Liver (tissue), 8 donors: ENCODE measurements at regions not wholly inside any gene's neighbourhood (a gene's known extent, or its start where the extent isn't known, plus 50 kb on each side); places are given as distances from the start of the nearest gene placed in this dataset.
A peak's percentile ranks its signal among the peaks of the same experiment; 100 is the strongest.

Source experiments
- DNase-seq: peaks from one replicate; pipeline ENCODE4 v3.0.0-alpha.2; 2017; ENCODE audit warnings: low spot score
- H3K27ac ChIP-seq, 2 donors: one replicate each; pipeline ENCODE4 v1.7.0; 2013; ENCODE audit warnings: inconsistent platforms in 2 of 2, low read length in 2 of 2, control low read depth in 1 of 2, low read depth in 1 of 2, mild to moderate bottlenecking in 1 of 2
- H3K27me3 ChIP-seq, 4 donors: one replicate each; pipeline versions ENCODE4 v1.6.1 to v1.7.0; 2013; ENCODE audit warnings: low read length in 3 of 4, inconsistent platforms in 1 of 4, mild to moderate bottlenecking in 1 of 4, moderate library complexity in 1 of 4; ENCODE audit not compliant: control insufficient read depth in 4 of 4, insufficient read depth in 4 of 4
- H3K36me3 ChIP-seq, 4 donors: one replicate each; pipeline versions ENCODE4 v1.6.1 to v1.7.0; 2013; ENCODE audit warnings: low read length in 3 of 4, mild to moderate bottlenecking in 3 of 4, low read depth in 1 of 4, moderate library complexity in 1 of 4; ENCODE audit not compliant: control insufficient read depth in 4 of 4, insufficient read depth in 3 of 4
- H3K4me1 ChIP-seq, 4 donors: one replicate each; pipeline versions ENCODE4 v1.6.1 to v1.7.0; 2013; ENCODE audit warnings: low read length in 3 of 4, mild to moderate bottlenecking in 3 of 4, moderate library complexity in 1 of 4; ENCODE audit not compliant: control insufficient read depth in 4 of 4, insufficient read depth in 4 of 4
- H3K4me3 ChIP-seq, 3 donors: one replicate each; pipeline versions ENCODE4 v1.6.1 to v1.7.0; 2013; ENCODE audit warnings: low read length in 3 of 3, control low read depth in 1 of 3, low read depth in 1 of 3, mild to moderate bottlenecking in 1 of 3
- H3K9ac ChIP-seq, 2 donors: one replicate each; pipeline ENCODE4 v1.7.0; 2013; ENCODE audit warnings: low read length in 2 of 2, mild to moderate bottlenecking in 2 of 2, moderate library complexity in 2 of 2, control low read depth in 1 of 2, low read depth in 1 of 2
- H3K9me3 ChIP-seq, 4 donors: one replicate each; pipeline versions ENCODE4 v1.6.1 to v1.7.0; 2013; ENCODE audit warnings: low read length in 3 of 4; ENCODE audit not compliant: control insufficient read depth in 4 of 4
- EGR1 ChIP-seq, 2 donors: IDR thresholded peaks; 2 replicates each; pipeline ENCODE4 v1.6.1; 2016 to 2018; ENCODE audit warnings: antibody characterized with exemption in 2 of 2, low read depth in 2 of 2
- FOXA1 ChIP-seq: IDR thresholded peaks from 2 replicates; pipeline ENCODE4 v1.6.1; 2016; ENCODE audit warnings: antibody characterized with exemption
- FOXA2 ChIP-seq: IDR thresholded peaks from 2 replicates; pipeline ENCODE4 v1.6.1; 2016; ENCODE audit warnings: antibody characterized with exemption
- GABPA ChIP-seq, 2 donors: IDR thresholded peaks in 1 of 2; conservative IDR thresholded peaks in 1 of 2; 2 replicates each; pipeline ENCODE4 v1.6.1; 2016; ENCODE audit warnings: antibody characterized with exemption in 2 of 2, mild to moderate bottlenecking in 1 of 2, moderate library complexity in 1 of 2
- HNF4A ChIP-seq, 2 donors: conservative IDR thresholded peaks; 2 replicates each; pipeline ENCODE4 v1.6.1; 2016; ENCODE audit warnings: antibody characterized with exemption in 2 of 2, mild to moderate bottlenecking in 2 of 2
- HNF4G ChIP-seq: IDR thresholded peaks from 2 replicates; pipeline ENCODE4 v1.6.1; 2016; ENCODE audit warnings: antibody characterized with exemption
- JUND ChIP-seq, 2 donors: IDR thresholded peaks; 2 replicates each; pipeline ENCODE4 v1.6.1; 2016; ENCODE audit warnings: antibody characterized with exemption in 2 of 2
- MAX ChIP-seq: IDR thresholded peaks from 2 replicates; pipeline ENCODE4 v1.6.1; 2016; ENCODE audit warnings: antibody characterized with exemption
- NR2F2 ChIP-seq: IDR thresholded peaks from 2 replicates; pipeline ENCODE4 v1.6.1; 2016; ENCODE audit warnings: antibody characterized with exemption
- RAD21 ChIP-seq, 2 donors: IDR thresholded peaks; 2 replicates each; pipeline ENCODE4 v1.6.1; 2016; ENCODE audit warnings: antibody characterized with exemption in 2 of 2, mild to moderate bottlenecking in 2 of 2
- REST ChIP-seq: IDR thresholded peaks from 2 replicates; pipeline ENCODE4 v1.6.1; 2016; ENCODE audit warnings: antibody characterized with exemption, mild to moderate bottlenecking
- RXRA ChIP-seq, 2 donors: IDR thresholded peaks; 2 replicates each; pipeline ENCODE4 v1.6.1; 2017 to 2018; ENCODE audit warnings: antibody characterized with exemption in 2 of 2, mild to moderate bottlenecking in 1 of 2
- SP1 ChIP-seq: IDR thresholded peaks from 2 replicates; pipeline ENCODE4 v1.6.1; 2018; ENCODE audit warnings: antibody characterized with exemption, mild to moderate bottlenecking
- TAF1 ChIP-seq: conservative IDR thresholded peaks from 2 replicates; pipeline ENCODE4 v1.6.1; 2016; ENCODE audit warnings: antibody characterized with exemption, mild to moderate bottlenecking
- YY1 ChIP-seq: IDR thresholded peaks from 2 replicates; pipeline ENCODE4 v1.6.1; 2016; ENCODE audit warnings: antibody characterized with exemption, mild to moderate bottlenecking
- WGBS: extraction: QIAGEN DNeasy Blood & Tissue Kit; methylation state at CpG from one replicate; pipeline ENCODE4 v1.1.7; 2013; 5-methylcytosine and 5-hydroxymethylcytosine counted together
- TF ChIP-seq, protein P1 (sequence below): fragments of 150-350 bp; IDR thresholded peaks from 2 replicates; pipeline ENCODE4 v1.5.1; 2017; ENCODE audit warnings: improper control_type of control experiment, low read depth, low read length; ENCODE audit not compliant: missing input control
- TF ChIP-seq, protein P2 (sequence below): IDR thresholded peaks from 2 replicates; pipeline ENCODE4 v1.6.1; 2016; ENCODE audit warnings: antibody characterized with exemption
- TF ChIP-seq, protein P3 (sequence below): IDR thresholded peaks from 2 replicates; pipeline ENCODE4 v1.6.1; 2016; ENCODE audit warnings: antibody characterized with exemption
- donor health status: healthy.
- donor health status: healthy.
- donor health status: healthy.
- donor health status: healthy.
- donor health status: healthy.

DNA sequence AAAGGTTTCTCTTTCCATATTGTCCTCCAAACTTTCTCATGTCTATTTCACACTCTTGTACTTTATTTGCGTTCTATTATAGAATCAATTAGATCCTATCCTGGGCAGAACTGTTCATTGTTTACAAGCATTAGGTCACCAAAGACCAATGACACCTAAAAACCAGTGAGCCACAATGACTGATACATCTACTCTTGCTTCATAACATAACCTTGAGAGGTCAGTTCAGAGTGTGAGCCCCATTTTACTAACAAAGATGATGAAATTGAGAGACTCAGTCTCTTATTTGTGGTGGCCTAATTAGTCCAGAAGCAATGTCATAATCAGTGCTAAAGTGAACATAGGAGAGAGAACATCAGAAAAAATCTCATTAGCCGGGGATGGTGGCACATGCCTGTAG, 248.9 kb upstream of the RBBP8 start (continued):
- TF ChIP-seq, protein P1, sequence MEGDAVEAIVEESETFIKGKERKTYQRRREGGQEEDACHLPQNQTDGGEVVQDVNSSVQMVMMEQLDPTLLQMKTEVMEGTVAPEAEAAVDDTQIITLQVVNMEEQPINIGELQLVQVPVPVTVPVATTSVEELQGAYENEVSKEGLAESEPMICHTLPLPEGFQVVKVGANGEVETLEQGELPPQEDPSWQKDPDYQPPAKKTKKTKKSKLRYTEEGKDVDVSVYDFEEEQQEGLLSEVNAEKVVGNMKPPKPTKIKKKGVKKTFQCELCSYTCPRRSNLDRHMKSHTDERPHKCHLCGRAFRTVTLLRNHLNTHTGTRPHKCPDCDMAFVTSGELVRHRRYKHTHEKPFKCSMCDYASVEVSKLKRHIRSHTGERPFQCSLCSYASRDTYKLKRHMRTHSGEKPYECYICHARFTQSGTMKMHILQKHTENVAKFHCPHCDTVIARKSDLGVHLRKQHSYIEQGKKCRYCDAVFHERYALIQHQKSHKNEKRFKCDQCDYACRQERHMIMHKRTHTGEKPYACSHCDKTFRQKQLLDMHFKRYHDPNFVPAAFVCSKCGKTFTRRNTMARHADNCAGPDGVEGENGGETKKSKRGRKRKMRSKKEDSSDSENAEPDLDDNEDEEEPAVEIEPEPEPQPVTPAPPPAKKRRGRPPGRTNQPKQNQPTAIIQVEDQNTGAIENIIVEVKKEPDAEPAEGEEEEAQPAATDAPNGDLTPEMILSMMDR = no peak

DNA sequence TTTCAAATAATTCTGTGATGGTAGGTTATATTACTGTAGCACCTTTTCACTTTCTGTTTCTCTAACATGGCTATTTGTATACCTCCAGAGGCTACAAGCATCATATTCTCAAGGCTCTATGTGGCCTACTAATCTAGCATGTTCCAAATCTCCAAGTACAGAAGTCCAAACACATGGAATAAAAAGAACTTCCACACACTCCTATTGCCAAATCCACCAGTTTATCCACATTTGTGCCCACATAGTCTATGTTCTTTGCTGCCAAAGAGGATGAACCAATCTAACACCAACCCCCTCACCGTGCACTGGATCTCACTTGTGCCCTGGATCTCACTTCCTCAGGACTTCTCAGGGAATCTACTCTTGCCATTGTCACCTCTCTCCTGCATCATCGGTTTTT, 247.3 kb upstream of the RBBP8 start:
- peak; percentile 42 for TF ChIP-seq YY1
- peak in 1 of 2 donors; percentile 10 for TF ChIP-seq EGR1 (IDR thresholded peaks at IDR 0.05; ENCODE audit: low read depth in 2 of 2)
- TF ChIP-seq RAD21 (IDR thresholded peaks at IDR 0.05) = peak in 1 of 2 donors; percentile 11
- TF ChIP-seq HNF4A (conservative IDR thresholded peaks at IDR 0.05) = peak; percentile 58 to 72
- TF ChIP-seq RXRA (IDR thresholded peaks at IDR 0.05) = peak; percentile 33 to 81
- TF ChIP-seq, protein P2, sequence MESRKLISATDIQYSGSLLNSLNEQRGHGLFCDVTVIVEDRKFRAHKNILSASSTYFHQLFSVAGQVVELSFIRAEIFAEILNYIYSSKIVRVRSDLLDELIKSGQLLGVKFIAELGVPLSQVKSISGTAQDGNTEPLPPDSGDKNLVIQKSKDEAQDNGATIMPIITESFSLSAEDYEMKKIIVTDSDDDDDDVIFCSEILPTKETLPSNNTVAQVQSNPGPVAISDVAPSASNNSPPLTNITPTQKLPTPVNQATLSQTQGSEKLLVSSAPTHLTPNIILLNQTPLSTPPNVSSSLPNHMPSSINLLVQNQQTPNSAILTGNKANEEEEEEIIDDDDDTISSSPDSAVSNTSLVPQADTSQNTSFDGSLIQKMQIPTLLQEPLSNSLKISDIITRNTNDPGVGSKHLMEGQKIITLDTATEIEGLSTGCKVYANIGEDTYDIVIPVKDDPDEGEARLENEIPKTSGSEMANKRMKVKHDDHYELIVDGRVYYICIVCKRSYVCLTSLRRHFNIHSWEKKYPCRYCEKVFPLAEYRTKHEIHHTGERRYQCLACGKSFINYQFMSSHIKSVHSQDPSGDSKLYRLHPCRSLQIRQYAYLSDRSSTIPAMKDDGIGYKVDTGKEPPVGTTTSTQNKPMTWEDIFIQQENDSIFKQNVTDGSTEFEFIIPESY = peak; percentile 42
- no peak for TF ChIP-seq HNF4G
- TF ChIP-seq REST = no peak
- peak; percentile 85 for TF ChIP-seq MAX
- no peak for TF ChIP-seq GABPA (IDR thresholded peaks at IDR 0.05 in 1 of 2, conservative IDR thresholded peaks at IDR 0.05 in 1 of 2)
- no peak for TF ChIP-seq FOXA2
- TF ChIP-seq TAF1 = no peak
- TF ChIP-seq, protein P3, sequence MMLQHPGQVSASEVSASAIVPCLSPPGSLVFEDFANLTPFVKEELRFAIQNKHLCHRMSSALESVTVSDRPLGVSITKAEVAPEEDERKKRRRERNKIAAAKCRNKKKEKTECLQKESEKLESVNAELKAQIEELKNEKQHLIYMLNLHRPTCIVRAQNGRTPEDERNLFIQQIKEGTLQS = no peak
- TF ChIP-seq, protein P1 = no peak
- TF ChIP-seq NR2F2 = no peak
- no peak for TF ChIP-seq SP1
- no peak for TF ChIP-seq JUND (IDR thresholded peaks at IDR 0.05)
- no peak for TF ChIP-seq FOXA1
- WGBS = 66% methylated on average over 2 of the region's 2 CpGs
- H3K4me1 ChIP-seq = peaks cover 6 to 39% (median 15%) of the 10 kb centered on the region in 4 donors
- no peak for DNase-seq
- no peak overlapping the region for H3K4me3 ChIP-seq
- no peaks in the 10 kb centered on the region for H3K36me3 ChIP-seq
- H3K9me3 ChIP-seq = no peaks in the 10 kb centered on the region
- no peaks in the 10 kb centered on the region for H3K27me3 ChIP-seq
- peak overlapping the region; percentile 10 to 45 for H3K27ac ChIP-seq
- no peak overlapping the region for H3K9ac ChIP-seq
